ENCODE measurements at regions not wholly inside any gene's neighbourhood (a gene's known extent, or its start where the extent isn't known, plus 50 kb on each side); places are given as distances from the start of the nearest gene placed in this dataset.

GRCh38 chr2:120539937-120540718, 194.2 kb downstream of the INHBB start:
- Histone ChIP-seq H3K36me3 (ENCODE audit: low read depth, low read length) (no peaks in the 10 kb centered on the region), H3K27me3 (ENCODE audit: low read length) (no peaks in the 10 kb centered on the region), H3K9ac (ENCODE audit: low read length) (no peak overlapping the region), H3K4me3 (ENCODE audit: low read length) (no peak overlapping the region), H3K4me1 (ENCODE audit: insufficient read depth, low read length) (peaks cover 21% of the 10 kb centered on the region; the same call in 1 of the 2 replicates), H3K79me2 (ENCODE audit: low read length) (no peaks in the 10 kb centered on the region), H2AFZ (ENCODE audit: low read length) (peak overlapping the region; percentile 58; the same call in 1 of the 2 replicates), H3K27ac (ENCODE audit: low read length) (no peak overlapping the region), H3K9me2 (replicated peaks; ENCODE audit: low read length) (no peaks in the 10 kb centered on the region), H4K20me1 (ENCODE audit: low read length) (no peaks in the 10 kb centered on the region), H3K9me3 (ENCODE audit: low read length) (no peaks in the 10 kb centered on the region), H3K4me2 (ENCODE audit: low read length) (no peak overlapping the region), H3F3A (ENCODE audit: low read length, unreplicated experiment) (no peaks in the 10 kb centered on the region)
- ChIA-PET CTCF (no interaction called here), POLR2A (ENCODE audit: unreplicated experiment) (no interaction called here)
- no TSS peak for BruUV-seq (replicated peaks)
- intact Hi-C loops (cut with micrococcal nuclease): no loop called here
- peak; percentile 60 for DNase-seq
- ATAC-seq: no peak
- TF ChIP-seq CTCF (conservative IDR thresholded peaks at IDR 0.05; ENCODE audit: low read depth, low read length) (no peak), EZH2phosphoT487 (IDR thresholded peaks at IDR 0.05; ENCODE audit: borderline replicate concordance, low read length) (no peak), EZH2 (IDR thresholded peaks at IDR 0.05; ENCODE audit: low read length, unreplicated experiment) (no peak)

GRCh38 chr2:120540719-120541552, 194.7 kb upstream of the GLI2 start:
- intact Hi-C loops (cut with micrococcal nuclease): no loop called here
- BruUV-seq (replicated peaks): no TSS peak

More at GRCh38 chr2:120540719-120541552, 194.7 kb upstream of the GLI2 start:
- Histone ChIP-seq H3K4me1 (ENCODE audit: insufficient read depth, low read length) (peaks cover 21% of the 10 kb centered on the region; the same call in 1 of the 2 replicates), H3K27me3 (ENCODE audit: low read length) (no peaks in the 10 kb centered on the region), H3K4me2 (ENCODE audit: low read length) (no peak overlapping the region), H2AFZ (ENCODE audit: low read length) (peak overlapping the region; percentile 58; the same call in 1 of the 2 replicates), H3K79me2 (ENCODE audit: low read length) (no peaks in the 10 kb centered on the region), H3K36me3 (ENCODE audit: low read depth, low read length) (no peaks in the 10 kb centered on the region), H3K9ac (ENCODE audit: low read length) (no peak overlapping the region), H3K27ac (ENCODE audit: low read length) (no peak overlapping the region), H3F3A (ENCODE audit: low read length, unreplicated experiment) (no peaks in the 10 kb centered on the region), H3K9me3 (ENCODE audit: low read length) (no peaks in the 10 kb centered on the region), H3K9me2 (replicated peaks; ENCODE audit: low read length) (no peaks in the 10 kb centered on the region), H4K20me1 (ENCODE audit: low read length) (no peaks in the 10 kb centered on the region), H3K4me3 (ENCODE audit: low read length) (no peak overlapping the region)
- DNase-seq: no peak
- CTCF ChIA-PET: no interaction called here
- no peak for TF ChIP-seq CTCF (conservative IDR thresholded peaks at IDR 0.05; ENCODE audit: low read depth, low read length)
- TF ChIP-seq EZH2phosphoT487 (IDR thresholded peaks at IDR 0.05; ENCODE audit: borderline replicate concordance, low read length): no peak
- no peak for TF ChIP-seq EZH2 (IDR thresholded peaks at IDR 0.05; ENCODE audit: low read length, unreplicated experiment)
- no peak for ATAC-seq
- POLR2A ChIA-PET (ENCODE audit: unreplicated experiment): no interaction called here

All from PC-3 (cell line).